GF-D8 (cell line): ENCODE measurements at regions not wholly inside any gene's neighbourhood (a gene's known extent, or its start where the extent isn't known, plus 50 kb on each side); places are given as distances from the start of the nearest gene placed in this dataset.

Experiments used
- DNase-seq: peaks from one replicate; lab custom pipeline; 2025; lab: John Stamatoyannopoulos, UW

- no peak for DNase-seq
These were observed 234.2 kb downstream of the NFKBIZ start for GRCh38 chr3:102083473-102083872.

- no peak for DNase-seq
These were observed 234.7 kb downstream of the NFKBIZ start for GRCh38 chr3:102084006-102084405.

GRCh38 chr3:102084704-102085103 is 235.4 kb downstream of the NFKBIZ start:
- DNase-seq = no peak

GRCh38 chr3:102085431-102086176 is 236.3 kb downstream of the NFKBIZ start:
- DNase-seq = no peak

- DNase-seq = no peak
These were observed 237.9 kb downstream of the NFKBIZ start for GRCh38 chr3:102087236-102087635.

GRCh38 chr3:102089239-102089638 is 239.9 kb downstream of the NFKBIZ start:
- DNase-seq = no peak

GRCh38 chr3:102089904-102090720 is 240.8 kb downstream of the NFKBIZ start:
- DNase-seq = no peak

GRCh38 chr3:102090721-102091045 is 241.4 kb downstream of the NFKBIZ start:
- no peak for DNase-seq

GRCh38 chr3:102091358-102091757 is 242.0 kb downstream of the NFKBIZ start:
- no peak for DNase-seq

- no peak for DNase-seq
These were observed 243.5 kb downstream of the NFKBIZ start for GRCh38 chr3:102092617-102093466.

- DNase-seq = no peak
These were observed 245.2 kb downstream of the NFKBIZ start for GRCh38 chr3:102094506-102094905.

- DNase-seq = no peak
These were observed 246.1 kb downstream of the NFKBIZ start for GRCh38 chr3:102095383-102095782.

GRCh38 chr3:102096066-102096465 is 246.8 kb downstream of the NFKBIZ start:
- DNase-seq = no peak

GRCh38 chr3:102098130-102098885 is 249.0 kb downstream of the NFKBIZ start:
- no peak for DNase-seq

GRCh38 chr3:102099913-102100312 is 250.6 kb downstream of the NFKBIZ start:
- DNase-seq = no peak

GRCh38 chr3:102102394-102102793 is 253.1 kb downstream of the NFKBIZ start:
- DNase-seq = no peak

- DNase-seq = no peak
These were observed 254.7 kb downstream of the NFKBIZ start for GRCh38 chr3:102104033-102104432.

- DNase-seq = no peak
These were observed 255.9 kb downstream of the NFKBIZ start for GRCh38 chr3:102105193-102105592.

- no peak for DNase-seq
These were observed 257.2 kb downstream of the NFKBIZ start for GRCh38 chr3:102106416-102107097.

GRCh38 chr3:102112704-102113230 is 263.5 kb downstream of the NFKBIZ start:
- no peak for DNase-seq
